ENCODE measurements at regions not wholly inside any gene's neighbourhood (a gene's known extent, or its start where the extent isn't known, plus 50 kb on each side); places are given as distances from the start of the nearest gene placed in this dataset.

- TF ChIP-seq EP300 (IDR thresholded peaks at IDR 0.05; ENCODE audit: borderline replicate concordance in 1 of 2, low read depth in 2 of 2, low read length in 2 of 2) (no peak), EZH2 (IDR thresholded peaks at IDR 0.05; ENCODE audit: low read depth, low read length, severe bottlenecking) (no peak), KDM5A (IDR thresholded peaks at IDR 0.05; ENCODE audit: low read length) (no peak), CTCF (IDR thresholded peaks at IDR 0.05; ENCODE audit: control extremely low read depth in 1 of 3, insufficient read depth in 1 of 3, low read depth in 1 of 3, low read length in 3 of 3) (no peak), CBX8 (IDR thresholded peaks at IDR 0.05; ENCODE audit: borderline replicate concordance, low read depth, low read length) (no peak), BCL11A (IDR thresholded peaks at IDR 0.05; ENCODE audit: low read depth in 2 of 2, low read length in 2 of 2) (no peak), POLR2A (IDR thresholded peaks at IDR 0.05; ENCODE audit: control extremely low read depth in 1 of 2, low read depth in 2 of 2, low read length in 2 of 2) (no peak), ATF3 (IDR thresholded peaks at IDR 0.05; ENCODE audit: insufficient read depth, low read depth, low read length) (no peak), MAX (IDR thresholded peaks at IDR 0.05) (no peak), CEBPB (IDR thresholded peaks at IDR 0.05; ENCODE audit: low read depth, low read length) (no peak), SUZ12 (IDR thresholded peaks at IDR 0.05; ENCODE audit: low read length) (no peak), GTF2F1 (IDR thresholded peaks at IDR 0.05; ENCODE audit: borderline replicate concordance, low read depth, low read length) (no peak), CREB1 (IDR thresholded peaks at IDR 0.05) (no peak)
Observed at GRCh38 chr13:44236801-44237207, 136.8 kb upstream of the SERP2 start.
